ENCODE measurements at regions not wholly inside any gene's neighbourhood (a gene's known extent, or its start where the extent isn't known, plus 50 kb on each side); places are given as distances from the start of the nearest gene placed in this dataset.

DNA sequence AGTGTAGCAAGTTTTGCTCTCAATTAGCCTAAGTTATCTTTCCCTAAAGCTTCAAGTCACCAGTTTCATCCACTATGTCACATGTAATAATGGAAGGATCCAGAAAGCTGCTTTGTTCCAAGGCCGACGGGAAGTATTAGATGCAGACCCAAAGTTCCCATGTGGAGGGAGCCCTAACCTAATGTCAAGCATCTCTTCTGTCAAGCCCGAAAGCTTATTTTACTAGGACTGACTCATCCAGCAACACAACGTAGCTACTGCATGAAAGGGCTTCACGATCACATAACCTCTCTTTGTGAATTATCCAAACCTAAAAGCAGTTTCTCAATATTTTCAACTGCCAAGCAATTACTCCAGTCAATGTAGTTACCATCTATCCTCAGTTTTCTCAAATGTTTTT lies 133.4 kb downstream of the SLC6A15 start (continued):
- TF ChIP-seq, protein P1, sequence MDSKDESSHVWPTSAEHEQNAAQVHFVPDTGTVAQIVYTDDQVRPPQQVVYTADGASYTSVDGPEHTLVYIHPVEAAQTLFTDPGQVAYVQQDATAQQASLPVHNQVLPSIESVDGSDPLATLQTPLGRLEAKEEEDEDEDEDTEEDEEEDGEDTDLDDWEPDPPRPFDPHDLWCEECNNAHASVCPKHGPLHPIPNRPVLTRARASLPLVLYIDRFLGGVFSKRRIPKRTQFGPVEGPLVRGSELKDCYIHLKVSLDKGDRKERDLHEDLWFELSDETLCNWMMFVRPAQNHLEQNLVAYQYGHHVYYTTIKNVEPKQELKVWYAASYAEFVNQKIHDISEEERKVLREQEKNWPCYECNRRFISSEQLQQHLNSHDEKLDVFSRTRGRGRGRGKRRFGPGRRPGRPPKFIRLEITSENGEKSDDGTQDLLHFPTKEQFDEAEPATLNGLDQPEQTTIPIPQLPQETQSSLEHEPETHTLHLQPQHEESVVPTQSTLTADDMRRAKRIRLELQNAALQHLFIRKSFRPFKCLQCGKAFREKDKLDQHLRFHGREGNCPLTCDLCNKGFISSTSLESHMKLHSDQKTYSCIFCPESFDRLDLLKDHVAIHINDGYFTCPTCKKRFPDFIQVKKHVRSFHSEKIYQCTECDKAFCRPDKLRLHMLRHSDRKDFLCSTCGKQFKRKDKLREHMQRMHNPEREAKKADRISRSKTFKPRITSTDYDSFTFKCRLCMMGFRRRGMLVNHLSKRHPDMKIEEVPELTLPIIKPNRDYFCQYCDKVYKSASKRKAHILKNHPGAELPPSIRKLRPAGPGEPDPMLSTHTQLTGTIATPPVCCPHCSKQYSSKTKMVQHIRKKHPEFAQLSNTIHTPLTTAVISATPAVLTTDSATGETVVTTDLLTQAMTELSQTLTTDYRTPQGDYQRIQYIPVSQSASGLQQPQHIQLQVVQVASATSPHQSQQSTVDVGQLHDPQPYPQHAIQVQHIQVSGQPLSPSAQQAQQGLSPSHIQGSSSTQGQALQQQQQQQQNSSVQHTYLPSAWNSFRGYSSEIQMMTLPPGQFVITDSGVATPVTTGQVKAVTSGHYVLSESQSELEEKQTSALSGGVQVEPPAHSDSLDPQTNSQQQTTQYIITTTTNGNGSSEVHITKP (tag by site-specific recombination; IDR thresholded peaks at IDR 0.05): no peak

DNA sequence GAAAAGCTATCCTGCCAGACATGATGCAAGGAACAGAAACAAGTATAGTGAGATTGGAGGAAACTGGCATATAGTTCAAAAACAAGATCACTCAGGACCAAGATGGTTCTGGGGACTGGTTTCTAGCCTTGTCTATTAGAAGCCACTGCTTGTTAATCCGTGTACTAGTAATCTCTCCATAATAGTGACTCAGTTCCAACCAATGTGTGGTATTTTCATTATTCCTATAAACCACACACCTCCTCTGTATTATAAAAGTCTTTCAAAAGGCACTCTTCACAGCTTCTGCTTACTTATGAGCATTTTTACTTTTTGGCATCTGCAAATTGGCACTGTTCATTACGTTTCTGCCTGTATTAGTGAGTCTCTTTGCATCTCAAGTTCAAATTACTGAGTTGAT lies 140.3 kb downstream of the SLC6A15 start:
- Histone ChIP-seq H3K36me3 (ENCODE audit: control insufficient read depth in 2 of 2, insufficient read depth in 1 of 2, low read length in 2 of 2) (no peaks in the 10 kb centered on the region), H3K4me1 (ENCODE audit: control insufficient read depth, insufficient read depth, low read length) (no peaks in the 10 kb centered on the region), H3K9me3 (ENCODE audit: control insufficient read depth, insufficient read depth, low read depth, low read length) (no peaks in the 10 kb centered on the region), H3K4me3 (ENCODE audit: low read depth, low read length) (no peak overlapping the region), H3K27ac (ENCODE audit: extremely low read depth, low read depth, low read length) (no peak overlapping the region)
- CTCF ChIA-PET: no interaction called here
- POLR2A ChIA-PET: no interaction called here
- TF ChIP-seq ZNF561 (tag by site-specific recombination; IDR thresholded peaks at IDR 0.05; ENCODE audit: borderline replicate concordance) (no peak), ZBTB21 (tag by site-specific recombination; IDR thresholded peaks at IDR 0.05) (no peak), ZNF548 (tag by site-specific recombination; IDR thresholded peaks at IDR 0.05) (no peak), GLI4 (tag by site-specific recombination; IDR thresholded peaks at IDR 0.05) (no peak), ZNF223 (tag by site-specific recombination; IDR thresholded peaks at IDR 0.05) (no peak)
- TF ChIP-seq, protein P2, sequence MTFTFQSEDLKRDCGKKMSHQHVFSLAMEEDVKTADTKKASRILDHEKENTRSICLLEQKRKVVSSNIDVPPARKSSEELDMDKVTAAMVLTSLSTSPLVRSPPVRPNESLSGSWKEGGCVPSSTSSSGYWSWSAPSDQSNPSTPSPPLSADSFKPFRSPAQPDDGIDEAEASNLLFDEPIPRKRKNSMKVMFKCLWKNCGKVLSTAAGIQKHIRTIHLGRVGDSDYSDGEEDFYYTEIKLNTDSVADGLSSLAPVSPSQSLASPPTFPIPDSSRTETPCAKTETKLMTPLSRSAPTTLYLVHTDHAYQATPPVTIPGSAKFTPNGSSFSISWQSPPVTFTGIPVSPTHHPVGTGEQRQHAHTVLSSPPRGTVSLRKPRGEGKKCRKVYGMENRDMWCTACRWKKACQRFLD (tag by site-specific recombination; IDR thresholded peaks at IDR 0.05): no peak
- TF ChIP-seq, protein P3, sequence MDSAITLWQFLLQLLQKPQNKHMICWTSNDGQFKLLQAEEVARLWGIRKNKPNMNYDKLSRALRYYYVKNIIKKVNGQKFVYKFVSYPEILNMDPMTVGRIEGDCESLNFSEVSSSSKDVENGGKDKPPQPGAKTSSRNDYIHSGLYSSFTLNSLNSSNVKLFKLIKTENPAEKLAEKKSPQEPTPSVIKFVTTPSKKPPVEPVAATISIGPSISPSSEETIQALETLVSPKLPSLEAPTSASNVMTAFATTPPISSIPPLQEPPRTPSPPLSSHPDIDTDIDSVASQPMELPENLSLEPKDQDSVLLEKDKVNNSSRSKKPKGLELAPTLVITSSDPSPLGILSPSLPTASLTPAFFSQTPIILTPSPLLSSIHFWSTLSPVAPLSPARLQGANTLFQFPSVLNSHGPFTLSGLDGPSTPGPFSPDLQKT (IDR thresholded peaks at IDR 0.05; ENCODE audit: borderline replicate concordance, low read depth, low read length): no peak

DNA sequence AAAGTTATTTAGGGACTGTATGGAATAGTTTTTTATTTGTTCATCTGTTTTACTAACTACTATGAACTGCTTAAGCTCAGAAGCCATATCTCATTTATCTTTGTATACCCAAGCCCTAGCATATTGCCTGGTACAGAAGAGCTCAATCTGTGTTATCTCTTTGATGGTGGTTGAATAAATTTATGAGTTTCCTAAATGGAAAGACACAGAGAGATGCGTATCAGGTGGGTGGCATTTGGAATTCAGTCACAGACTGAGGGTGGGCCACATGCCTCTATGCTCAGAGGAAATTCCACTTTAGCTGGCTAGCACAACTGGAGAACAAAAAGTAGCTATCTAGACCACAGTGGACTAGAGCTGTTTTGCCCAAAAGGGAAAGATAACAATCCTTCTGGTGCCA lies 145.5 kb downstream of the SLC6A15 start:
- Histone ChIP-seq H3K4me1 (ENCODE audit: control insufficient read depth, insufficient read depth, low read length) (0 out of 2 replicates have a peak, but pooled peaks cover 2% of the 10 kb centered on the region), H3K27ac (ENCODE audit: extremely low read depth, low read depth, low read length) (no peak overlapping the region), H3K9me3 (ENCODE audit: control insufficient read depth, insufficient read depth, low read depth, low read length) (no peaks in the 10 kb centered on the region), H3K36me3 (ENCODE audit: control insufficient read depth in 2 of 2, insufficient read depth in 1 of 2, low read length in 2 of 2) (no peaks in the 10 kb centered on the region), H3K4me3 (ENCODE audit: low read depth, low read length) (no peak overlapping the region)
- ChIA-PET CTCF (interaction anchor here (1.2 kb wide), 1 partner anchor 8 kb away, joined by 5 read pairs; no protein-coding TSS in a partner anchor), POLR2A (interaction anchor here (0.7 kb wide), 1 partner anchor 40 kb away, joined by 4 read pairs; no protein-coding TSS in a partner anchor)
- TF ChIP-seq ZSCAN30 (tag by site-specific recombination; IDR thresholded peaks at IDR 0.05) (no peak), WT1 (tag by site-specific recombination; IDR thresholded peaks at IDR 0.05) (no peak), ZNF202 (tag by site-specific recombination; IDR thresholded peaks at IDR 0.05; ENCODE audit: borderline replicate concordance) (no peak), ZNF658 (tag by site-specific recombination; IDR thresholded peaks at IDR 0.05) (no peak), ZNF2 (tag by site-specific recombination; IDR thresholded peaks at IDR 0.05) (no peak), ZNF114 (tag by site-specific recombination; IDR thresholded peaks at IDR 0.05) (no peak), KLF1 (tag by site-specific recombination; IDR thresholded peaks at IDR 0.05) (no peak), ZNF37A (tag by site-specific recombination; IDR thresholded peaks at IDR 0.05) (no peak), ZNF664 (tag by site-specific recombination; IDR thresholded peaks at IDR 0.05) (no peak), ZNF600 (tag by site-specific recombination; IDR thresholded peaks at IDR 0.05) (no peak), ZNF19 (tag by site-specific recombination; IDR thresholded peaks at IDR 0.05; ENCODE audit: low read depth) (no peak)
- TF ChIP-seq, protein P4, sequence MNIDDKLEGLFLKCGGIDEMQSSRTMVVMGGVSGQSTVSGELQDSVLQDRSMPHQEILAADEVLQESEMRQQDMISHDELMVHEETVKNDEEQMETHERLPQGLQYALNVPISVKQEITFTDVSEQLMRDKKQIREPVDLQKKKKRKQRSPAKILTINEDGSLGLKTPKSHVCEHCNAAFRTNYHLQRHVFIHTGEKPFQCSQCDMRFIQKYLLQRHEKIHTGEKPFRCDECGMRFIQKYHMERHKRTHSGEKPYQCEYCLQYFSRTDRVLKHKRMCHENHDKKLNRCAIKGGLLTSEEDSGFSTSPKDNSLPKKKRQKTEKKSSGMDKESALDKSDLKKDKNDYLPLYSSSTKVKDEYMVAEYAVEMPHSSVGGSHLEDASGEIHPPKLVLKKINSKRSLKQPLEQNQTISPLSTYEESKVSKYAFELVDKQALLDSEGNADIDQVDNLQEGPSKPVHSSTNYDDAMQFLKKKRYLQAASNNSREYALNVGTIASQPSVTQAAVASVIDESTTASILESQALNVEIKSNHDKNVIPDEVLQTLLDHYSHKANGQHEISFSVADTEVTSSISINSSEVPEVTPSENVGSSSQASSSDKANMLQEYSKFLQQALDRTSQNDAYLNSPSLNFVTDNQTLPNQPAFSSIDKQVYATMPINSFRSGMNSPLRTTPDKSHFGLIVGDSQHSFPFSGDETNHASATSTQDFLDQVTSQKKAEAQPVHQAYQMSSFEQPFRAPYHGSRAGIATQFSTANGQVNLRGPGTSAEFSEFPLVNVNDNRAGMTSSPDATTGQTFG (tag by site-specific recombination; IDR thresholded peaks at IDR 0.05; ENCODE audit: borderline replicate concordance): no peak
- TF ChIP-seq, protein P5, sequence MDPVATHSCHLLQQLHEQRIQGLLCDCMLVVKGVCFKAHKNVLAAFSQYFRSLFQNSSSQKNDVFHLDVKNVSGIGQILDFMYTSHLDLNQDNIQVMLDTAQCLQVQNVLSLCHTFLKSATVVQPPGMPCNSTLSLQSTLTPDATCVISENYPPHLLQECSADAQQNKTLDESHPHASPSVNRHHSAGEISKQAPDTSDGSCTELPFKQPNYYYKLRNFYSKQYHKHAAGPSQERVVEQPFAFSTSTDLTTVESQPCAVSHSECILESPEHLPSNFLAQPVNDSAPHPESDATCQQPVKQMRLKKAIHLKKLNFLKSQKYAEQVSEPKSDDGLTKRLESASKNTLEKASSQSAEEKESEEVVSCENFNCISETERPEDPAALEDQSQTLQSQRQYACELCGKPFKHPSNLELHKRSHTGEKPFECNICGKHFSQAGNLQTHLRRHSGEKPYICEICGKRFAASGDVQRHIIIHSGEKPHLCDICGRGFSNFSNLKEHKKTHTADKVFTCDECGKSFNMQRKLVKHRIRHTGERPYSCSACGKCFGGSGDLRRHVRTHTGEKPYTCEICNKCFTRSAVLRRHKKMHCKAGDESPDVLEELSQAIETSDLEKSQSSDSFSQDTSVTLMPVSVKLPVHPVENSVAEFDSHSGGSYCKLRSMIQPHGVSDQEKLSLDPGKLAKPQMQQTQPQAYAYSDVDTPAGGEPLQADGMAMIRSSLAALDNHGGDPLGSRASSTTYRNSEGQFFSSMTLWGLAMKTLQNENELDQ (tag by site-specific recombination; IDR thresholded peaks at IDR 0.05; ENCODE audit: low read depth): no peak
